ENCODE measurements at regions not wholly inside any gene's neighbourhood (a gene's known extent, or its start where the extent isn't known, plus 50 kb on each side); places are given as distances from the start of the nearest gene placed in this dataset.

- CTCF ChIA-PET: interaction anchor here (0.9 to 7.9 kb wide), 6 partner anchors 10 to 191 kb away, joined by 3 to 61 read pairs (median 4); no protein-coding TSS in a partner anchor
- ATAC-seq: no peak
- peak overlapping the region; percentile 88 for H3K27ac Mint-ChIP-seq
- H3K4me1 Mint-ChIP-seq (ENCODE audit: low read depth): peaks cover 96% of the 10 kb centered on the region
- POLR2A ChIA-PET: interaction anchor here (1.1 to 5.4 kb wide), 2 partner anchors 15 to 35 kb away, joined by 3 to 38 read pairs; no protein-coding TSS in a partner anchor
- H3K36me3 Mint-ChIP-seq (ENCODE audit: low read depth): peaks cover 6% of the 10 kb centered on the region
- DNase-seq: no peak
- H3K9me3 Mint-ChIP-seq (ENCODE audit: insufficient read depth): no peaks in the 10 kb centered on the region
- no peaks in the 10 kb centered on the region for H3K27me3 Mint-ChIP-seq (ENCODE audit: low read depth)
- no peak overlapping the region for H3K4me3 Mint-ChIP-seq
These were observed 260.6 kb downstream of the ETS1 start for GRCh38 chr11:128326791-128327190.

- H3K4me3 Mint-ChIP-seq: peak overlapping the region; percentile 73
- peak overlapping the region; percentile 95 for H3K27ac Mint-ChIP-seq
- H3K27me3 Mint-ChIP-seq (ENCODE audit: low read depth): no peaks in the 10 kb centered on the region
- H3K4me1 Mint-ChIP-seq (ENCODE audit: low read depth): peaks cover 92% of the 10 kb centered on the region
- ATAC-seq (peak; percentile 78), DNase-seq (peak; percentile 89)
- H3K36me3 Mint-ChIP-seq (ENCODE audit: low read depth): peaks cover 14% of the 10 kb centered on the region
- H3K9me3 Mint-ChIP-seq (ENCODE audit: insufficient read depth): no peaks in the 10 kb centered on the region
- ChIA-PET POLR2A (interaction anchor here (0.6 to 5.4 kb wide), 23 partner anchors 10 to 370 kb away, joined by 3 to 83 read pairs (median 6); no protein-coding TSS in a partner anchor), CTCF (interaction anchor here (1.0 to 10.7 kb wide), 19 partner anchors 12 to 306 kb away, joined by 3 to 125 read pairs (median 11); no protein-coding TSS in a partner anchor)
These were observed 262.7 kb downstream of the ETS1 start for GRCh38 chr11:128324531-128325141.

GRCh38 chr11:128324051-128324481, 263.3 kb downstream of the ETS1 start:
- peak; percentile 57 for ATAC-seq
- no peaks in the 10 kb centered on the region for H3K27me3 Mint-ChIP-seq (ENCODE audit: low read depth)
- CTCF ChIA-PET: interaction anchor here (0.8 to 10.7 kb wide), 45 partner anchors 9 to 506 kb away, joined by 3 to 125 read pairs (median 6); no protein-coding TSS in a partner anchor
- H3K4me1 Mint-ChIP-seq (ENCODE audit: low read depth): peaks cover 92% of the 10 kb centered on the region
- peak overlapping the region; percentile 95 for H3K27ac Mint-ChIP-seq
- peak; percentile 69 for DNase-seq
- POLR2A ChIA-PET: interaction anchor here (0.5 to 5.4 kb wide), 22 partner anchors 11 to 1970 kb away, joined by 3 to 83 read pairs (median 6); no protein-coding TSS in a partner anchor
- H3K9me3 Mint-ChIP-seq (ENCODE audit: insufficient read depth): no peaks in the 10 kb centered on the region
- H3K36me3 Mint-ChIP-seq (ENCODE audit: low read depth): peaks cover 14% of the 10 kb centered on the region
- H3K4me3 Mint-ChIP-seq: peak overlapping the region; percentile 73

- DNase-seq (peak; percentile 73), ATAC-seq (peak; percentile 25)
- peak overlapping the region; percentile 95 for H3K27ac Mint-ChIP-seq
- peaks cover 92% of the 10 kb centered on the region for H3K4me1 Mint-ChIP-seq (ENCODE audit: low read depth)
- H3K27me3 Mint-ChIP-seq (ENCODE audit: low read depth): no peaks in the 10 kb centered on the region
- H3K9me3 Mint-ChIP-seq (ENCODE audit: insufficient read depth): no peaks in the 10 kb centered on the region
- H3K4me3 Mint-ChIP-seq: peak overlapping the region; percentile 73
- ChIA-PET POLR2A (interaction anchor here (0.5 to 5.4 kb wide), 23 partner anchors 13 to 1970 kb away, joined by 3 to 83 read pairs (median 5); no protein-coding TSS in a partner anchor), CTCF (interaction anchor here (0.8 to 10.7 kb wide), 53 partner anchors 8 to 507 kb away, joined by 3 to 125 read pairs (median 5); no protein-coding TSS in a partner anchor)
- H3K36me3 Mint-ChIP-seq (ENCODE audit: low read depth): peaks cover 15% of the 10 kb centered on the region
These were observed 264.0 kb downstream of the ETS1 start for GRCh38 chr11:128323381-128323780.

GRCh38 chr11:128318856-128319474, 268.4 kb downstream of the ETS1 start:
- H3K4me1 Mint-ChIP-seq (ENCODE audit: low read depth): peaks cover 84% of the 10 kb centered on the region
- ATAC-seq (peak; percentile 84), DNase-seq (peak; percentile 84)
- H3K36me3 Mint-ChIP-seq (ENCODE audit: low read depth): peaks cover 47% of the 10 kb centered on the region
- ChIA-PET CTCF (interaction anchor here (0.6 to 10.7 kb wide), 14 partner anchors 10 to 163 kb away, joined by 3 to 125 read pairs (median 4); no protein-coding TSS in a partner anchor), POLR2A (interaction anchor here (0.7 to 4.2 kb wide), 13 partner anchors 14 to 202 kb away, joined by 3 to 44 read pairs (median 4); no protein-coding TSS in a partner anchor)
- H3K27me3 Mint-ChIP-seq (ENCODE audit: low read depth): no peaks in the 10 kb centered on the region
- H3K4me3 Mint-ChIP-seq: peak overlapping the region; percentile 7
- peaks cover 26% of the 10 kb centered on the region for H3K9me3 Mint-ChIP-seq (ENCODE audit: insufficient read depth)
- peak overlapping the region; percentile 66 for H3K27ac Mint-ChIP-seq

GRCh38 chr11:128316541-128317227, 270.7 kb downstream of the ETS1 start:
- ATAC-seq (no peak), DNase-seq (no peak)
- Mint-ChIP-seq H3K4me1 (ENCODE audit: low read depth) (peaks cover 75% of the 10 kb centered on the region), H3K9me3 (ENCODE audit: insufficient read depth) (peaks cover 29% of the 10 kb centered on the region), H3K36me3 (ENCODE audit: low read depth) (peaks cover 64% of the 10 kb centered on the region), H3K4me3 (no peak overlapping the region), H3K27ac (peak overlapping the region; percentile 13), H3K27me3 (ENCODE audit: low read depth) (no peaks in the 10 kb centered on the region)
- ChIA-PET POLR2A (interaction anchor here (1.1 to 4.2 kb wide), 4 partner anchors 12 to 108 kb away, joined by 3 to 44 read pairs (median 16); no protein-coding TSS in a partner anchor), CTCF (interaction anchor here (1.1 to 10.7 kb wide), 6 partner anchors 8 to 151 kb away, joined by 3 to 125 read pairs (median 18); no protein-coding TSS in a partner anchor)

GRCh38 chr11:128315933-128316332, 271.4 kb downstream of the ETS1 start:
- Mint-ChIP-seq H3K36me3 (ENCODE audit: low read depth) (peaks cover 62% of the 10 kb centered on the region), H3K4me3 (no peak overlapping the region), H3K9me3 (ENCODE audit: insufficient read depth) (peaks cover 29% of the 10 kb centered on the region), H3K27me3 (ENCODE audit: low read depth) (no peaks in the 10 kb centered on the region), H3K27ac (peak overlapping the region; percentile 18), H3K4me1 (ENCODE audit: low read depth) (peaks cover 77% of the 10 kb centered on the region)
- peak; percentile 17 for DNase-seq
- ATAC-seq: no peak
- POLR2A ChIA-PET: interaction anchor here (1.1 kb wide), 1 partner anchor 14 kb away, joined by 3 read pairs; no protein-coding TSS in a partner anchor
- CTCF ChIA-PET: interaction anchor here (1.2 to 10.7 kb wide), 2 partner anchors 15 to 152 kb away, joined by 3 to 125 read pairs; no protein-coding TSS in a partner anchor

- Mint-ChIP-seq H3K36me3 (ENCODE audit: low read depth) (peaks cover 60% of the 10 kb centered on the region), H3K4me1 (ENCODE audit: low read depth) (peaks cover 79% of the 10 kb centered on the region), H3K27ac (no peak overlapping the region), H3K4me3 (no peak overlapping the region), H3K27me3 (ENCODE audit: low read depth) (no peaks in the 10 kb centered on the region), H3K9me3 (ENCODE audit: insufficient read depth) (peaks cover 29% of the 10 kb centered on the region)
- POLR2A ChIA-PET: no interaction called here
- DNase-seq (no peak), ATAC-seq (no peak)
- CTCF ChIA-PET: interaction anchor here (1.2 kb wide), 1 partner anchor 190 kb away, joined by 3 read pairs; no protein-coding TSS in a partner anchor
These were observed 273.4 kb downstream of the ETS1 start for GRCh38 chr11:128313931-128314330.

GRCh38 chr11:128311742-128312719, 275.3 kb downstream of the ETS1 start:
- no peaks in the 10 kb centered on the region for H3K27me3 Mint-ChIP-seq (ENCODE audit: low read depth)
- POLR2A ChIA-PET: interaction anchor here (0.6 to 1.8 kb wide), 5 partner anchors 10 to 521 kb away, joined by 3 to 13 read pairs (median 5); no protein-coding TSS in a partner anchor
- H3K4me1 Mint-ChIP-seq (ENCODE audit: low read depth): peaks cover 77% of the 10 kb centered on the region
- peaks cover 51% of the 10 kb centered on the region for H3K36me3 Mint-ChIP-seq (ENCODE audit: low read depth)
- DNase-seq (peak; percentile 17), ATAC-seq (peak; percentile 28)
- H3K4me3 Mint-ChIP-seq: no peak overlapping the region
- peak overlapping the region; percentile 11 for H3K27ac Mint-ChIP-seq
- CTCF ChIA-PET: interaction anchor here (1.4 to 5.0 kb wide), 4 partner anchors 9 to 140 kb away, joined by 3 to 30 read pairs (median 6); no protein-coding TSS in a partner anchor
- peaks cover 24% of the 10 kb centered on the region for H3K9me3 Mint-ChIP-seq (ENCODE audit: insufficient read depth)

All from activated CD8-positive, alpha-beta T cell treated with anti-CD3 and anti-CD28 coated beads, Interleukin-2, amount 10 ng/mL, durations not matched to agents 7 days and 5 days (primary cell).